ENCODE measurements at regions not wholly inside any gene's neighbourhood (a gene's known extent, or its start where the extent isn't known, plus 50 kb on each side); places are given as distances from the start of the nearest gene placed in this dataset.

- no peak for DNase-seq
- Histone ChIP-seq H3K4me1 (no peaks in the 10 kb centered on the region), H3K4me3 (no peak overlapping the region), H3K27me3 (peaks cover 0 to 6% (median 0%) of the 10 kb centered on the region in 7 donors), H3K9me3 (peaks cover 0 to 7% (median 0%) of the 10 kb centered on the region in 11 donors), H3K36me3 (no peaks in the 10 kb centered on the region), H3K27ac (no peak overlapping the region)
- TF ChIP-seq CTCF (IDR thresholded peaks at IDR 0.05) = no peak
- WGBS, 2 donors = 83 to 91% methylated on average over 5 of the region's 5 CpGs
- no peak for ATAC-seq
- intact Hi-C loops (cut with DNase I) = no loop called here
These were observed 172.8 kb downstream of the ARL4C start for GRCh38 chr2:234324116-234324515.

- ATAC-seq (no peak), DNase-seq (no peak)
- intact Hi-C loops (cut with DNase I) = no loop called here
- Histone ChIP-seq H3K36me3 (no peaks in the 10 kb centered on the region), H3K27me3 (peaks cover 0 to 9% (median 0%) of the 10 kb centered on the region in 7 donors), H3K27ac (no peak overlapping the region), H3K4me1 (no peaks in the 10 kb centered on the region), H3K4me3 (no peak overlapping the region), H3K9me3 (peaks cover 0 to 7% (median 0%) of the 10 kb centered on the region in 11 donors)
- WGBS, 2 donors = 61 to 70% methylated on average over 2 of the region's 2 CpGs
- no peak for TF ChIP-seq CTCF (IDR thresholded peaks at IDR 0.05)
These were observed 174.0 kb downstream of the ARL4C start for GRCh38 chr2:234322766-234323465.

- 61 to 64% methylated on average over 3 of the region's 3 CpGs for WGBS, 2 donors
- no peak for TF ChIP-seq CTCF (IDR thresholded peaks at IDR 0.05)
- Histone ChIP-seq H3K9me3 (no peaks in the 10 kb centered on the region), H3K27ac (no peak overlapping the region), H3K4me1 (no peaks in the 10 kb centered on the region), H3K36me3 (no peaks in the 10 kb centered on the region), H3K4me3 (no peak overlapping the region), H3K27me3 (peaks cover 0 to 9% (median 0%) of the 10 kb centered on the region in 7 donors)
- intact Hi-C loops (cut with DNase I) = no loop called here
- no peak for DNase-seq
- ATAC-seq = no peak
These were observed 176.8 kb downstream of the ARL4C start for GRCh38 chr2:234320066-234320465.

GRCh38 chr2:234318361-234318760 is 178.5 kb downstream of the ARL4C start:
- ATAC-seq (no peak), DNase-seq (no peak)
- Histone ChIP-seq H3K27me3 (peaks cover 0 to 6% (median 0%) of the 10 kb centered on the region in 7 donors), H3K27ac (no peak overlapping the region), H3K36me3 (no peaks in the 10 kb centered on the region), H3K9me3 (no peaks in the 10 kb centered on the region), H3K4me1 (no peaks in the 10 kb centered on the region), H3K4me3 (no peak overlapping the region)
- 57 to 59% methylated on average over 3 of the region's 3 CpGs for WGBS, 2 donors
- no peak for TF ChIP-seq CTCF (IDR thresholded peaks at IDR 0.05)
- intact Hi-C loops (cut with DNase I) = no loop called here

Data from heart right ventricle (tissue), 16 donors.